GM12873 (cell line): ENCODE measurements at regions not wholly inside any gene's neighbourhood (a gene's known extent, or its start where the extent isn't known, plus 50 kb on each side); places are given as distances from the start of the nearest gene placed in this dataset.

Experiments used
- CTCF ChIP-seq: IDR thresholded peaks from 2 replicates; pipeline ENCODE4 v1.5.1; 2012; ENCODE audit warnings: low read depth, mild to moderate bottlenecking, moderate library complexity, low read length, control low read depth; ENCODE audit not compliant: insufficient read depth; ENCODE audit errors: missing control alignments

- TF ChIP-seq CTCF: no peak
Measured at GRCh38 chr7:93747019-93747418, 143.5 kb downstream of the TFPI2 start.

GRCh38 chr7:93739424-93739823 lies 151.1 kb downstream of the TFPI2 start:
- TF ChIP-seq CTCF: no peak

GRCh38 chr7:93737953-93738352 lies 152.6 kb downstream of the TFPI2 start:
- no peak for TF ChIP-seq CTCF

- no peak for TF ChIP-seq CTCF
Measured at GRCh38 chr7:93736668-93737369, 153.7 kb downstream of the TFPI2 start.

- TF ChIP-seq CTCF: no peak
Measured at GRCh38 chr7:93728292-93728691, 153.8 kb upstream of the CALCR start.

GRCh38 chr7:93725954-93726353 lies 151.4 kb upstream of the CALCR start:
- TF ChIP-seq CTCF: no peak

GRCh38 chr7:93723424-93724124 lies 149.1 kb upstream of the CALCR start:
- no peak for TF ChIP-seq CTCF
